ENCODE measurements at regions not wholly inside any gene's neighbourhood (a gene's known extent, or its start where the extent isn't known, plus 50 kb on each side); places are given as distances from the start of the nearest gene placed in this dataset.

DNA sequence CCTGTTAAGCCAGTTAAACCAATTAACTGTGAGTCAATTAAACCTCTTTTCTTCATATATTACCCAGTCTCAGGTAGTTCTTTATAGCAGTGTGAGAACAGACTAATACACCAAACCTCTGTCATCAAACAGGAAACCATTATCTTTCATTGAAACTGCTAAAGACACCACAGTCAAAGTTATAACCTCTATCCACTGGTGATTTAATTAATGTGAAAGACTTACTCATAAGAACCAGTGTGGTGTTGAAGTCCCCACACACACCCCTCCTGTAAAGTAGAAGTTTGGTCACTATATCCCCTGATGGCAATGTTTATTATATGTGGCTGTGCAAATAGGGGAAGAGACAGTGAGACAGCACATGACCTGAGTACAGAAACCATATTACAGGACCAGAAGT is 228.1 kb downstream of the NEBL start:
- TF ChIP-seq, protein P1, sequence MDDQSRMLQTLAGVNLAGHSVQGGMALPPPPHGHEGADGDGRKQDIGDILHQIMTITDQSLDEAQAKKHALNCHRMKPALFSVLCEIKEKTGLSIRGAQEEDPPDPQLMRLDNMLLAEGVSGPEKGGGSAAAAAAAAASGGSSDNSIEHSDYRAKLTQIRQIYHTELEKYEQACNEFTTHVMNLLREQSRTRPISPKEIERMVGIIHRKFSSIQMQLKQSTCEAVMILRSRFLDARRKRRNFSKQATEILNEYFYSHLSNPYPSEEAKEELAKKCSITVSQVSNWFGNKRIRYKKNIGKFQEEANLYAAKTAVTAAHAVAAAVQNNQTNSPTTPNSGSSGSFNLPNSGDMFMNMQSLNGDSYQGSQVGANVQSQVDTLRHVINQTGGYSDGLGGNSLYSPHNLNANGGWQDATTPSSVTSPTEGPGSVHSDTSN (IDR thresholded peaks at IDR 0.05), result no peak
- TF ChIP-seq REST (IDR thresholded peaks at IDR 0.05) (no peak), MAX (IDR thresholded peaks at IDR 0.05) (no peak), POLR2A (IDR thresholded peaks at IDR 0.05; ENCODE audit: low read length) (no peak), CTCF (IDR thresholded peaks at IDR 0.05) (no peak)

Data from A549 (cell line).